Muscle of leg (tissue), 3 donors: ENCODE measurements at regions not wholly inside any gene's neighbourhood (a gene's known extent, or its start where the extent isn't known, plus 50 kb on each side); places are given as distances from the start of the nearest gene placed in this dataset.
A peak's percentile ranks its signal among the peaks of the same experiment; 100 is the strongest.
"Not testable (repeated sequence)": the region's sequence is repeated elsewhere in the genome, so short reads cannot be mapped to it uniquely, and the experiment has no call there.

ENCODE experiments used
- DNase-seq: peaks from one replicate; pipeline ENCODE4 v3.0.0; 2013
- H3K27ac ChIP-seq: one replicate; pipeline ENCODE4 v1.5.1; 2013; ENCODE audit warnings: mild to moderate bottlenecking, low read length, control low read depth
- H3K27me3 ChIP-seq: one replicate; pipeline ENCODE4 v1.6.1; 2013; ENCODE audit warnings: low read length; ENCODE audit not compliant: control insufficient read depth, insufficient read depth
- H3K36me3 ChIP-seq: one replicate; pipeline ENCODE4 v1.6.1; 2013; ENCODE audit warnings: low read length; ENCODE audit not compliant: control insufficient read depth, insufficient read depth
- H3K4me1 ChIP-seq: one replicate; pipeline ENCODE4 v1.6.1; 2013; ENCODE audit warnings: low read length; ENCODE audit not compliant: control insufficient read depth, insufficient read depth
- H3K4me3 ChIP-seq: one replicate; pipeline ENCODE4 v1.5.1; 2013; ENCODE audit warnings: low read length, control low read depth
- H3K9me3 ChIP-seq: replicated peaks from 2 replicates; pipeline ENCODE4 v1.6.1; 2013; ENCODE audit warnings: low read depth, low read length; ENCODE audit not compliant: control insufficient read depth
- WGBS: methylation state at CpG from one replicate; pipeline ENCODE4 v1.1.5; 2013; ENCODE audit warnings: missing lambda C conversion rate; ENCODE audit not compliant: insufficient coverage; 5-methylcytosine and 5-hydroxymethylcytosine counted together

DNA sequence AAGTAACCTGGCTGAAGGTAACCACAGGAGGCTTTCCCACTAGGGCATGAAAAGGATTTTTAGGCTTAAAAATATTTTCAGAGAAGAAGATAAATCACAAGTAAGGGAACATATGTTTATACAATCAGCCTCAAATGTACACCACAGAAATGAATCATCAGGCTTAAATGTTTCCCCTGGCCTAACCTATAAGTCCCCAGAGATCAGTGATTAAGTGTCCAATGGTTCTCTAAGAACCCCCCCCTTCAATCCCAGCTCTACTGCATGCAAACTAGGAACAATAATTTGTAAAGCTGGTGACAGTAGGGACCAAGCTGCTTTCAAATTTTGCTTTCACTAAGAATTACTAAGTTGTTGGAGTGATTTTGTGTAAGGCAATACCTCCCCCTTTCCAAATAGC is 431.6 kb upstream of the LMCD1 start:
- H3K4me1 ChIP-seq: no peaks in the 10 kb centered on the region
- no peaks in the 10 kb centered on the region for H3K27me3 ChIP-seq
- H3K9me3 ChIP-seq: no peaks in the 10 kb centered on the region
- no peaks in the 10 kb centered on the region for H3K36me3 ChIP-seq
- no peak overlapping the region for H3K27ac ChIP-seq
- peak; percentile 16 for DNase-seq
- no peak overlapping the region for H3K4me3 ChIP-seq

DNA sequence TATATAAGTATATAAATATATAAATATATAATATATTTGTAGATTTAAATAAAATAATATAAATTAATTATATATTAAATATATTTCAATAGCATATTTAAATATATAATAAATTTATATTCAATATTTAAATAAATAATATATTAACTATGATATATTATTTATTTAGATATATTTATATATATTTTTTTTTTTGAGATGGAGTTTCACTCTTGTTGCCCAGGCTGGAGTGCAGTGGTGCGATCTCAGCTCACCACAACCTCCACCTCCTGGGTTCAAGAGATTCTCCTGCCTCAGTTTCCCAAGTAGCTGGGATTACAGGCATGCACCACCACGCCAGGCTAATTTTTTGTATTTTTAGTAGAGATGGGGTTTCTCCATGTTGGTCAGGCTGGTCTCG is 426.9 kb upstream of the LMCD1 start:
- not testable (repeated sequence) for H3K27me3 ChIP-seq, DNase-seq
- no CpG with 5 or more reads among the region's 3 CpGs for WGBS

DNA sequence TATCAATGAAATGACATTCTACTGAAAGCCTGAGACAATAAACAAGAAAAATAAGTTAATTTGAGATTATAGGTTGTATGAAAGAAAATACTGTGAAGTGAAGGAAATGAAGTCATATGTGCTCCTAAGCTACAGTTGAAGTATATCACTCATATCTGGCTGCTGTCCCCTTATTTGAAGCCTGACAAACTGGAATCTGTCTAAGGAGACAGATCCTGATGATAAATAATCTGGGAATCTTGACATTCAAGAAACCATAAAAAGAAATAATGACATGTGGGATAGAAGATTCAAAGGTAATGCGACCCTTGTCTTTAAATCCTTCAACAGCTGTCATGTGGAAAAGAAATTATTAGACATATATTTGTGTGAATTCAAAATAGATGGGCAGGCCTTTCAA is 424.5 kb upstream of the LMCD1 start:
- H3K27ac ChIP-seq: no peak overlapping the region
- H3K4me1 ChIP-seq: no peaks in the 10 kb centered on the region
- no peaks in the 10 kb centered on the region for H3K27me3 ChIP-seq
- DNase-seq: no peak
- no CpG with 5 or more reads among the region's 1 CpG for WGBS
- H3K9me3 ChIP-seq: no peaks in the 10 kb centered on the region
- no peaks in the 10 kb centered on the region for H3K36me3 ChIP-seq
- H3K4me3 ChIP-seq: no peak overlapping the region

More for the DNA sequence above, 426.9 kb upstream of the LMCD1 start:
- not testable (repeated sequence) for H3K27ac ChIP-seq, H3K4me3 ChIP-seq, H3K36me3 ChIP-seq, H3K4me1 ChIP-seq, H3K9me3 ChIP-seq

DNA sequence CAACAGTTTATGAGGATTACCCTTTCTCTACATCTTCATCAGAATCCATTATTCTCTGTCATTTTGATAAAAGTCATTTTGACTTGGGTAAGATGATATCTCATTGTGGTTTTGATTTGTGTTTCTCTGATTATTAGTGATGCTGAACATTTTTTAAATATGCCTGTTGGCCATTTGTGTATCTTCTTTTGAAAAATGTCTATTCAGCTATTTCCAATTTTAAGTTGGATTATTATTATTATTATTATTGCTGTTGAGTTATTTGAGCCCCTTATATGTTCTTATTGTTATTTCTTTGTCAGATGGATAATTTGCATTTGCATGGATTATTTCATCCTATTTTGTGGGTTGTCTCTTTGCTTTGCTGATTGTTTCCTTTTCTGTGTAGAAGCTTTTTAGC is 421.2 kb upstream of the LMCD1 start:
- Histone ChIP-seq H3K9me3 (no peaks in the 10 kb centered on the region), H3K4me3 (no peak overlapping the region), H3K27me3 (no peaks in the 10 kb centered on the region), H3K4me1 (no peaks in the 10 kb centered on the region), H3K27ac (no peak overlapping the region), H3K36me3 (no peaks in the 10 kb centered on the region)
- no peak for DNase-seq

DNA sequence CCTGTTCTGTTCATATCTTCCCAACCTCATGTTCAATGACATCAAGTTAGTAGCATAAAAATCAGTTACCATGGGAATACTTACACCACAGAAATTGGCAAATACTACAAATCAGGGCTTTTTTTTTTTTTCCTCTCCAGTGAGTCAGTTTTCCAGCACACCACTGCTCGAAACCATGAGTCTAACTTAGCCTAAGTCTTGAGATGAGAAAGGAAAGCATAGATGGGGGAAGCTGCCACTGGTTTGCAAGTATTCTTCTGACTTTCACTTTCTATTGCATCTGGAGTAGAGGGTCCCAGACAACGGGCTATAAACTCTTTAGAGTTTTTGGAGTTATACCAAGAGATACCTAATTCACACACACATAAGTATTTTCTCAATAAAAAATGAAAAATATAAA is 416.1 kb upstream of the LMCD1 start:
- no peak for DNase-seq
- Histone ChIP-seq H3K9me3 (no peaks in the 10 kb centered on the region), H3K4me3 (no peak overlapping the region), H3K4me1 (no peaks in the 10 kb centered on the region), H3K27me3 (no peaks in the 10 kb centered on the region), H3K36me3 (no peaks in the 10 kb centered on the region), H3K27ac (no peak overlapping the region)
- WGBS: no CpG with 5 or more reads among the region's 2 CpGs

DNA sequence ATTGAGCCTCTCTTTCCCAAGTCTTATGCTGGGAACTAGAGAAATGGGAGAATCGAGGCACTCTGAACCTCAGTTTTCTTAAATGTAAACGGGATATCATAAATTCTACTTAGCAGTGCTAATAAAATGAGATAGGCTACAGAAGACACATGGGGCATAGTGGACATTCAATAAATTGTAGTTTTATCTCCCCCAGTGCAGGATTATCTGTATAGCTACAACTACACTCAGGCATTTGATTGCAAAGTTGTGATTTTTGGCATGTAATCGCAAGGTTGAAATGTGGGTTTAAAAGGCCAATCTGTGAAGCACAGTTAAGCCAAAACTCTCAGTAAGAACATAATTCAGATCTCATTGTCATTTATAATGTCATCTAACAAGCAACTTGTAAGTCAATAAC is 413.7 kb upstream of the LMCD1 start:
- no peak overlapping the region for H3K27ac ChIP-seq
- H3K36me3 ChIP-seq: no peaks in the 10 kb centered on the region
- no peak overlapping the region for H3K4me3 ChIP-seq
- WGBS: no CpG with 5 or more reads among the region's 3 CpGs
- no peaks in the 10 kb centered on the region for H3K27me3 ChIP-seq
- no peaks in the 10 kb centered on the region for H3K9me3 ChIP-seq
- no peaks in the 10 kb centered on the region for H3K4me1 ChIP-seq
- no peak for DNase-seq

DNA sequence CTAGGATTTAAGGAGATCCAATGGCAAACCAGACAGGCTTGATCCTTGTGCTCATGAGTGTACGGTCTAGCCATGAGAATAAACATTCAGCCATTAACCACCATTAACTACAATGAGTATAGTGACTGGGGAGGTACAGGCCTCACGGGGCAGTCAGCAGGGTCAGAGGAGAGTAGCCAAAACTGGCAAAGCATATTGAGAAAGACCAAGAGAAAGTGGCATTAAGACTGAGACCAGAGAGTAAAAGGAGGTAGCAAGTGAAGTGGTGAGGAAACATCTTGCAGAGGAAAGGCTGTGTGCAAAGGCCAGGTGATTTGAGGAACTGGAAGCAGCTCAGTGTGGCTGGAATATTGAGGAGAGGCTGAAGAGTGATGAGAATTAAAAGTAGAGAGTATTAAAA is 407.2 kb upstream of the LMCD1 start:
- WGBS: 71% methylated on average over 1 of the region's 2 CpGs
- H3K27me3 ChIP-seq: no peaks in the 10 kb centered on the region
- DNase-seq: no peak
- no peak overlapping the region for H3K4me3 ChIP-seq
- H3K36me3 ChIP-seq: no peaks in the 10 kb centered on the region
- H3K4me1 ChIP-seq: no peaks in the 10 kb centered on the region
- H3K9me3 ChIP-seq: no peaks in the 10 kb centered on the region
- no peak overlapping the region for H3K27ac ChIP-seq

DNA sequence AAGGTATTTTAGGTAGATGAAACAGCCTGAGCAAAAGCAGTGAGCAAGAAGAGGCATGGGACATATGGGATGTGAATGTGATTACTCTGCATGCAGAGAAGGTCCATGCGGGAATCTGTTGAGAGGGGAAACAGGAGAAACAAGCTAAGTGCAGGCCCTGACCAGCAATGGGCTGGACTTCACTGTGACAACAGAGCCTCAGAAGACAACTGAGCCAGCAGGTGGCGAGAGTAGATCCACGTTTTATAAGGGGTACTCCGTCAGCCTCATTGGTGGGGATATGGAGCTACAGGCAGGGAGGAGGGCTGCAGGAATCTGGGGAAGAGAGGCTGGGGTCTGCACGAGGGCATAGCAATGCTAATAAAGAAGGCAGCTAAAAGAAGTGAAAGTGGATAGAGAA is 405.9 kb upstream of the LMCD1 start:
- Histone ChIP-seq H3K4me1 (no peaks in the 10 kb centered on the region), H3K36me3 (no peaks in the 10 kb centered on the region), H3K9me3 (no peaks in the 10 kb centered on the region), H3K27me3 (no peaks in the 10 kb centered on the region), H3K4me3 (no peak overlapping the region), H3K27ac (no peak overlapping the region)
- peak; percentile 8 for DNase-seq
- 33% methylated on average over 5 of the region's 5 CpGs for WGBS

DNA sequence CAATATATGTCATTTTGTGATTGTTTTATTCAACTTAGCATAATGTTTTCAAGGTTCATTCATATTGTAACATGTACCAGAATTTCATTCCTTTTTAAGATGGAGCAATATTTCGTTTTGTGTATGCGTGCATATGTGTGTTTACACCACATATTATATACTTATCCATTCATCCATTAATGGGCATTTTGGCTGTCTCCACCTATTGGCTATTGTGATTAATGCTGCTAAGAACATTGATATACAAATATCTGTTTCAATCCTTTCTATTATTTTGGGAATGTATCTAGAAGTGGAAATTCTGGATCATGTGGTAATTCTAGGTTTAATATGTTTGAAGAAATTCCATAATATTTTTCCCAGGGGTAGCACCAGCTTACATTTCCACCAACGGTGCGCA is 403.9 kb upstream of the LMCD1 start:
- no peaks in the 10 kb centered on the region for H3K9me3 ChIP-seq
- no peak overlapping the region for H3K27ac ChIP-seq
- H3K36me3 ChIP-seq: no peaks in the 10 kb centered on the region
- no CpG with 5 or more reads among the region's 4 CpGs for WGBS
- no peaks in the 10 kb centered on the region for H3K27me3 ChIP-seq
- H3K4me1 ChIP-seq: no peaks in the 10 kb centered on the region
- no peak for DNase-seq
- no peak overlapping the region for H3K4me3 ChIP-seq

DNA sequence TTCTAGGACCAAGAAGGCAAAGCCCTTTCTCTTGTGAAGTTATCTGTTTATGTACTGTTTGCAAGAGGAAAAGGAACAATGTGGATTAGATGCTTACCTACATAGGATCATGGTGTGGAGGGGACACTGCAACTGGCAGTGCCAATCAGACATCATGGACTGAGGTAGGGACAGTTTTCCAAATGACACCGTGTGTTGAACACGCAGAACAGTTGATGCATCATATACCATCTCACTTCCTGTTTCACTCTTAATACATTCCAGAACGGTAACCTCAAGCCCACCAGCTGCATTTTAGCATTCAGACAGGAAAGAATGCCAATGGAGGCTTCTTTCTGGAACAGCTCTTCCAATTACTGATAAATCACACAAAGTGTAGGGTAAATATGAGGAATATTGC is 397.7 kb upstream of the LMCD1 start:
- Histone ChIP-seq H3K36me3 (no peaks in the 10 kb centered on the region), H3K9me3 (no peaks in the 10 kb centered on the region), H3K4me1 (no peaks in the 10 kb centered on the region), H3K27ac (no peak overlapping the region), H3K27me3 (no peaks in the 10 kb centered on the region), H3K4me3 (no peak overlapping the region)
- no peak for DNase-seq
- WGBS: 29% methylated on average over 3 of the region's 3 CpGs

DNA sequence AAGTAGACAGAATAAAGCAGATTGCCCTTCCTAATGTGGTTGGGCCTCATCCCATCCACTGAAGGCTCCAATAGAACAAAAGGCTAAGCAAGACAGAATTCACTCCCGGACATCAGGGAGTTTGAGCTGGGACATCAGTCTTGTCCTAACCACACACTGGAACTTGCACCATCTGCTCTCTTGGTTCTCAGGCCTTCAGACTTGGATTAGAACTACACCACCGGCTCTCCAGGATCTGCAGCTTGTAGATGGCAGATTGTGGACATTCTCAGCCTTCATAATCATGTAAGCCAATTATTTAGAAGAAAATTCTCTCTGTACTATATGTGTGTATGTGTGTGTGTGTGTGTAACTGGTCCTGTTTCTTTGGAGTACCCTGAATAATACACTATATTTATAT is 394.7 kb upstream of the LMCD1 start:
- no peak overlapping the region for H3K27ac ChIP-seq
- H3K27me3 ChIP-seq: no peaks in the 10 kb centered on the region
- 100% methylated on average over 1 of the region's 2 CpGs for WGBS
- no peaks in the 10 kb centered on the region for H3K36me3 ChIP-seq
- no peak for DNase-seq
- no peaks in the 10 kb centered on the region for H3K9me3 ChIP-seq
- no peak overlapping the region for H3K4me3 ChIP-seq
- H3K4me1 ChIP-seq: no peaks in the 10 kb centered on the region
